Activated T-helper 2 cell treated with anti-CD3 and anti-CD28 coated beads, Interferon-gamma antibody, Interleukin-2, Interleukin-4, amounts not matched to agents 10 μg/mL and 5 μg/mL and 100 μg/mL, durations not matched to agents 14 hours and 24 hours and 36 hours (primary cell): ENCODE measurements at regions not wholly inside any gene's neighbourhood (a gene's known extent, or its start where the extent isn't known, plus 50 kb on each side); places are given as distances from the start of the nearest gene placed in this dataset.
A peak's percentile ranks its signal among the peaks of the same experiment; 100 is the strongest.
"Not testable (repeated sequence)": the region's sequence is repeated elsewhere in the genome, so short reads cannot be mapped to it uniquely, and the experiment has no call there.

Source experiments
- DNase-seq: peaks from one replicate; pipeline ENCODE4 v3.0.0; 2021; ENCODE audit warnings: low spot score
- H3K27ac Mint-ChIP-seq: one replicate; pipeline ENCODE4 v1.8.0; 2021; ENCODE audit warnings: mixed read lengths
- H3K27me3 Mint-ChIP-seq: one replicate; pipeline ENCODE4 v1.8.0; 2021; ENCODE audit warnings: low read depth, mixed read lengths
- H3K36me3 Mint-ChIP-seq: one replicate; pipeline ENCODE4 v1.8.0; 2021; ENCODE audit warnings: low read depth, mixed read lengths
- H3K4me1 Mint-ChIP-seq: one replicate; pipeline ENCODE4 v1.8.0; 2021; ENCODE audit warnings: low read depth, mixed read lengths
- H3K4me3 Mint-ChIP-seq: one replicate; pipeline ENCODE4 v1.8.0; 2021; ENCODE audit warnings: low read depth, mild to moderate bottlenecking, moderate library complexity, mixed read lengths
- H3K9me3 Mint-ChIP-seq: one replicate; pipeline ENCODE4 v1.8.0; 2021; ENCODE audit warnings: mixed read lengths
- intact Hi-C: fragments of 100-400 bp; cut with micrococcal nuclease; formaldehyde crosslinking; loops from one replicate; pipeline ENCODE4 v1.15.1; 2023

- Mint-ChIP-seq H3K27me3 (no peaks in the 10 kb centered on the region), H3K9me3 (no peaks in the 10 kb centered on the region), H3K4me3 (no peak overlapping the region), H3K27ac (no peak overlapping the region), H3K4me1 (peaks cover 14% of the 10 kb centered on the region), H3K36me3 (no peaks in the 10 kb centered on the region)
- intact Hi-C loops, result no loop called here
- DNase-seq, result no peak
Measured at GRCh38 chr2:8500124-8501054, 181.5 kb upstream of the ID2 start.

- no peaks in the 10 kb centered on the region for H3K36me3 Mint-ChIP-seq
- peaks cover 14% of the 10 kb centered on the region for H3K4me1 Mint-ChIP-seq
- no peak overlapping the region for H3K27ac Mint-ChIP-seq
- H3K4me3 Mint-ChIP-seq, result no peak overlapping the region
- H3K9me3 Mint-ChIP-seq, result peaks cover 3% of the 10 kb centered on the region
- no peak for DNase-seq
- intact Hi-C loops, result no loop called here
- H3K27me3 Mint-ChIP-seq, result no peaks in the 10 kb centered on the region
Measured at GRCh38 chr2:8501061-8501720, 180.7 kb upstream of the ID2 start.

- no peak for DNase-seq
- Mint-ChIP-seq H3K36me3 (no peaks in the 10 kb centered on the region), H3K27ac (no peak overlapping the region), H3K27me3 (no peaks in the 10 kb centered on the region), H3K4me1 (peaks cover 14% of the 10 kb centered on the region), H3K9me3 (peaks cover 8% of the 10 kb centered on the region), H3K4me3 (no peak overlapping the region)
- intact Hi-C loops, result no loop called here
Measured at GRCh38 chr2:8502316-8502715, 179.5 kb upstream of the ID2 start.

- no peak overlapping the region for H3K27ac Mint-ChIP-seq
- H3K27me3 Mint-ChIP-seq, result no peaks in the 10 kb centered on the region
- intact Hi-C loops, result no loop called here
- H3K4me3 Mint-ChIP-seq, result no peak overlapping the region
- no peak for DNase-seq
- peaks cover 29% of the 10 kb centered on the region for H3K9me3 Mint-ChIP-seq
- H3K36me3 Mint-ChIP-seq, result peaks cover 9% of the 10 kb centered on the region
- no peaks in the 10 kb centered on the region for H3K4me1 Mint-ChIP-seq
Measured at GRCh38 chr2:8505311-8505920, 176.4 kb upstream of the ID2 start.

GRCh38 chr2:8506746-8507145 lies 175.1 kb upstream of the ID2 start:
- H3K27me3 Mint-ChIP-seq, result no peaks in the 10 kb centered on the region
- no peak overlapping the region for H3K27ac Mint-ChIP-seq
- peaks cover 16% of the 10 kb centered on the region for H3K36me3 Mint-ChIP-seq
- H3K4me1 Mint-ChIP-seq, result peaks cover under 1% of the 10 kb centered on the region
- intact Hi-C loops, result no loop called here
- DNase-seq, result no peak
- H3K4me3 Mint-ChIP-seq, result no peak overlapping the region
- peaks cover 34% of the 10 kb centered on the region for H3K9me3 Mint-ChIP-seq

- peaks cover 33% of the 10 kb centered on the region for H3K36me3 Mint-ChIP-seq
- no peak for DNase-seq
- H3K4me1 Mint-ChIP-seq, result peaks cover 19% of the 10 kb centered on the region
- peaks cover 50% of the 10 kb centered on the region for H3K9me3 Mint-ChIP-seq
- intact Hi-C loops, result no loop called here
- H3K27me3 Mint-ChIP-seq, result no peaks in the 10 kb centered on the region
- no peak overlapping the region for H3K27ac Mint-ChIP-seq
- H3K4me3 Mint-ChIP-seq, result no peak overlapping the region
Measured at GRCh38 chr2:8508766-8509165, 173.1 kb upstream of the ID2 start.

GRCh38 chr2:8509621-8510020 lies 172.2 kb upstream of the ID2 start:
- intact Hi-C loops, result loop anchor here (10.0 kb wide), 3 partner anchors 575 to 1075 kb away; no protein-coding TSS in a partner anchor
- H3K4me1 Mint-ChIP-seq, result peaks cover 26% of the 10 kb centered on the region
- peaks cover 57% of the 10 kb centered on the region for H3K9me3 Mint-ChIP-seq
- no peak overlapping the region for H3K4me3 Mint-ChIP-seq
- peaks cover 39% of the 10 kb centered on the region for H3K36me3 Mint-ChIP-seq
- no peak for DNase-seq
- H3K27me3 Mint-ChIP-seq, result no peaks in the 10 kb centered on the region
- H3K27ac Mint-ChIP-seq, result no peak overlapping the region

GRCh38 chr2:8510055-8510454 lies 171.8 kb upstream of the ID2 start:
- DNase-seq, H3K27ac Mint-ChIP-seq, H3K27me3 Mint-ChIP-seq, H3K4me3 Mint-ChIP-seq: not testable (repeated sequence)
- Mint-ChIP-seq H3K4me1 (peaks cover 30% of the 10 kb centered on the region), H3K36me3 (peaks cover 41% of the 10 kb centered on the region), H3K9me3 (peaks cover 59% of the 10 kb centered on the region)
- intact Hi-C loops, result loop anchor here (10.0 kb wide), 3 partner anchors 575 to 1075 kb away; no protein-coding TSS in a partner anchor

- DNase-seq, result no peak
- Mint-ChIP-seq H3K27ac (no peak overlapping the region), H3K9me3 (peaks cover 59% of the 10 kb centered on the region), H3K27me3 (no peaks in the 10 kb centered on the region), H3K4me3 (no peak overlapping the region), H3K36me3 (peaks cover 41% of the 10 kb centered on the region), H3K4me1 (peaks cover 35% of the 10 kb centered on the region)
- intact Hi-C loops, result loop anchor here (10.0 kb wide), 3 partner anchors 576 to 1076 kb away; no protein-coding TSS in a partner anchor
Measured at GRCh38 chr2:8510519-8510918, 171.3 kb upstream of the ID2 start.

GRCh38 chr2:8511868-8512612 lies 169.8 kb upstream of the ID2 start:
- Mint-ChIP-seq H3K9me3 (peaks cover 54% of the 10 kb centered on the region), H3K4me3 (no peak overlapping the region), H3K27me3 (no peaks in the 10 kb centered on the region), H3K4me1 (peaks cover 45% of the 10 kb centered on the region), H3K36me3 (peaks cover 41% of the 10 kb centered on the region), H3K27ac (no peak overlapping the region)
- intact Hi-C loops, result loop anchor here (10.0 kb wide), 3 partner anchors 577 to 1077 kb away; no protein-coding TSS in a partner anchor
- no peak for DNase-seq

GRCh38 chr2:8513601-8514273 lies 168.1 kb upstream of the ID2 start:
- peaks cover 45% of the 10 kb centered on the region for H3K9me3 Mint-ChIP-seq
- H3K27ac Mint-ChIP-seq, result peak overlapping the region; percentile 97
- no peak for DNase-seq
- peak overlapping the region; percentile 26 for H3K4me3 Mint-ChIP-seq
- intact Hi-C loops, result loop anchor here (2.0 to 10.0 kb wide), 7 partner anchors 57 to 1079 kb away; no protein-coding TSS in a partner anchor
- peaks cover 41% of the 10 kb centered on the region for H3K36me3 Mint-ChIP-seq
- H3K27me3 Mint-ChIP-seq, result no peaks in the 10 kb centered on the region
- H3K4me1 Mint-ChIP-seq, result peaks cover 47% of the 10 kb centered on the region

GRCh38 chr2:8514274-8514662 lies 167.6 kb upstream of the ID2 start:
- peaks cover 42% of the 10 kb centered on the region for H3K9me3 Mint-ChIP-seq
- H3K4me3 Mint-ChIP-seq, result peak overlapping the region; percentile 45
- no peak for DNase-seq
- peaks cover 52% of the 10 kb centered on the region for H3K4me1 Mint-ChIP-seq
- intact Hi-C loops, result loop anchor here (2.0 to 10.0 kb wide), 7 partner anchors 57 to 1079 kb away; no protein-coding TSS in a partner anchor
- H3K27me3 Mint-ChIP-seq, result no peaks in the 10 kb centered on the region
- H3K27ac Mint-ChIP-seq, result peak overlapping the region; percentile 97
- peaks cover 41% of the 10 kb centered on the region for H3K36me3 Mint-ChIP-seq
